H1 (cell line): ENCODE measurements at regions not wholly inside any gene's neighbourhood (a gene's known extent, or its start where the extent isn't known, plus 50 kb on each side); places are given as distances from the start of the nearest gene placed in this dataset.

ENCODE experiments used
- CTCF ChIA-PET: fragments of 300-600 bp; sonication (Branson Sonifier 250); formaldehyde crosslinking; loops from one replicate; lab custom pipeline; 2021; ENCODE audit not compliant: partially characterized antibody; lab: Charles Lee
- POLR2A ChIA-PET: fragments of 300-600 bp; sonication (Branson Sonifier 250); formaldehyde crosslinking; loops from one replicate; lab custom pipeline; 2021; ENCODE audit warnings: inconsistent platforms; ENCODE audit not compliant: partially characterized antibody; lab: Charles Lee
- DNase-seq, 2 experiments: peaks; one replicate each; pipeline versions ENCODE4 v3.0.0 to v3.0.0-alpha.2; 2010 to 2022; ENCODE audit warnings: low spot score in 2 of 2, low read depth in 1 of 2, mixed read lengths in 1 of 2
- FAIRE-seq: peaks from 2 replicates; lab custom pipeline; 2011; peaks lifted over from hg19 to GRCh38; lab: Jason Lieb, UNC
- H2AFZ ChIP-seq: 2 replicates; pipeline ENCODE4 v1.8.1; 2012; ENCODE audit warnings: low read length, inconsistent platforms
- H2AK5ac ChIP-seq: 2 replicates; pipeline ENCODE4 v1.6.1; 2013; ENCODE audit warnings: low read depth, low read length
- H2BK120ac ChIP-seq: replicated peaks from 2 replicates; pipeline ENCODE3; 2013; ENCODE audit warnings: low read depth, low read length, inconsistent platforms
- H2BK12ac ChIP-seq: 2 replicates; pipeline ENCODE4 v1.6.1; 2013; ENCODE audit warnings: low read depth, low read length
- H2BK15ac ChIP-seq: 2 replicates; pipeline ENCODE4 v1.6.1; 2013; ENCODE audit warnings: low read length
- H2BK20ac ChIP-seq: 2 replicates; pipeline ENCODE4 v1.6.1; 2013; ENCODE audit warnings: low read length
- H2BK5ac ChIP-seq: 2 replicates; pipeline ENCODE4 v1.6.1; 2013; ENCODE audit warnings: low read depth, low read length
- H3K14ac ChIP-seq: 2 replicates; pipeline ENCODE4 v1.6.1; 2013; ENCODE audit warnings: inconsistent platforms; ENCODE audit not compliant: insufficient read length
- H3K18ac ChIP-seq: 2 replicates; pipeline ENCODE4 v1.6.1; 2013; ENCODE audit warnings: low read length; ENCODE audit errors: extremely low read depth
- H3K23ac ChIP-seq: 2 replicates; pipeline ENCODE4 v1.6.1; 2013; ENCODE audit warnings: inconsistent platforms; ENCODE audit not compliant: insufficient read length
- H3K23me2 ChIP-seq: 2 replicates; pipeline ENCODE4 v1.6.1; 2013; ENCODE audit warnings: low read depth, low read length
- H3K27ac ChIP-seq: 2 replicates; pipeline ENCODE4 v1.6.1; 2011; ENCODE audit warnings: low read depth, low read length, inconsistent platforms
- H3K27me3 ChIP-seq, 4 experiments: replicated peaks in 1 of 4; 1 replicate in 1 of 4; 2 replicates in 3 of 4; pipeline versions ENCODE4 v1.6.1 to v1.8.1; 2011 to 2013; ENCODE audit warnings: low read length in 3 of 4, mild to moderate bottlenecking in 3 of 4, inconsistent platforms in 2 of 4, mixed read lengths in 2 of 4, moderate library complexity in 1 of 4; ENCODE audit not compliant: control insufficient read depth in 3 of 4, insufficient read depth in 3 of 4; ENCODE audit errors: extremely low read depth in 1 of 4
- H3K36me3 ChIP-seq, 4 experiments: 2 replicates each; pipeline versions ENCODE4 v1.6.1 to v1.8.1; 2011 to 2013; ENCODE audit warnings: mild to moderate bottlenecking in 4 of 4, low read length in 3 of 4, moderate library complexity in 2 of 4, control low read depth in 1 of 4, inconsistent platforms in 1 of 4; ENCODE audit not compliant: insufficient read depth in 4 of 4, control insufficient read depth in 2 of 4
- H3K4ac ChIP-seq: replicated peaks from 2 replicates; pipeline ENCODE3; 2013; ENCODE audit warnings: low read length, low read depth, mixed read lengths, inconsistent platforms; ENCODE audit not compliant: insufficient read length
- H3K4me1 ChIP-seq, 4 experiments: replicated peaks in 1 of 4; 1 replicate in 1 of 4; 2 replicates in 3 of 4; pipeline versions ENCODE4 v1.6.1 to v1.8.1; 2011 to 2013; ENCODE audit warnings: low read length in 3 of 4, inconsistent platforms in 2 of 4, mixed read lengths in 1 of 4; ENCODE audit not compliant: insufficient read depth in 4 of 4, control insufficient read depth in 3 of 4
- H3K4me2 ChIP-seq, 2 experiments: 2 replicates each; pipeline versions ENCODE4 v1.6.1 to v1.8.1; 2011 to 2013; ENCODE audit warnings: low read depth in 2 of 2, low read length in 2 of 2, control low read depth in 1 of 2, inconsistent platforms in 1 of 2, mild to moderate bottlenecking in 1 of 2; ENCODE audit not compliant: insufficient read depth in 1 of 2
- H3K4me3 ChIP-seq, 4 experiments: fragments of 200-600, 300-600 bp in 1 of 4; sonication (generic), shearing (Covaris generic), sonication (Bioruptor Twin) in 1 of 4; 2 replicates each; pipeline versions ENCODE4 v1.5.1 to v1.8.1; 2011 to 2016; ENCODE audit warnings: low read length in 4 of 4, low read depth in 3 of 4, control low read depth in 2 of 4, inconsistent platforms in 2 of 4, mild to moderate bottlenecking in 2 of 4, mixed read lengths in 1 of 4, moderate library complexity in 1 of 4; ENCODE audit not compliant: insufficient read depth in 2 of 4; ENCODE audit errors: extremely low read depth in 1 of 4
- H3K56ac ChIP-seq: replicated peaks from 2 replicates; pipeline ENCODE3; 2013; ENCODE audit warnings: low read depth, mild to moderate bottlenecking, mixed read lengths, low read length, inconsistent platforms; ENCODE audit not compliant: insufficient read length
- H3K79me1 ChIP-seq: 2 replicates; pipeline ENCODE4 v1.6.1; 2013; ENCODE audit warnings: low read depth, low read length, control low read depth
- H3K79me2 ChIP-seq, 2 experiments: 2 replicates each; pipeline versions ENCODE4 v1.6.1 to v1.8.1; 2012 to 2013; ENCODE audit warnings: low read length in 2 of 2, mild to moderate bottlenecking in 2 of 2, inconsistent platforms in 1 of 2; ENCODE audit not compliant: insufficient read depth in 2 of 2, control insufficient read depth in 1 of 2
- H3K9ac ChIP-seq, 4 experiments: replicated peaks in 1 of 4; 1 replicate in 1 of 4; 2 replicates in 3 of 4; pipeline versions ENCODE4 v1.6.1 to v1.8.1; 2011 to 2013; ENCODE audit warnings: low read depth in 3 of 4, low read length in 3 of 4, control low read depth in 2 of 4, mild to moderate bottlenecking in 2 of 4, moderate library complexity in 2 of 4, inconsistent platforms in 1 of 4; ENCODE audit errors: extremely low read depth in 1 of 4
- H3K9me3 ChIP-seq, 2 experiments: 2 replicates each; pipeline versions ENCODE4 v1.6.1 to v1.8.1; 2012 to 2013; ENCODE audit warnings: mild to moderate bottlenecking in 2 of 2, moderate library complexity in 2 of 2, control low read depth in 1 of 2, inconsistent platforms in 1 of 2, low read depth in 1 of 2, low read length in 1 of 2, mixed read lengths in 1 of 2; ENCODE audit not compliant: insufficient read depth in 2 of 2
- H4K20me1 ChIP-seq, 2 experiments: replicated peaks in 1 of 2; 2 replicates each; pipeline versions ENCODE3 to v1.8.1; 2011 to 2013; ENCODE audit warnings: inconsistent platforms in 2 of 2, low read length in 2 of 2, mild to moderate bottlenecking in 1 of 2; ENCODE audit not compliant: insufficient read depth in 2 of 2, control insufficient read depth in 1 of 2
- H4K5ac ChIP-seq: 2 replicates; pipeline ENCODE4 v1.6.1; 2013; ENCODE audit warnings: low read length, low read depth, mixed read lengths, inconsistent platforms; ENCODE audit not compliant: insufficient read length
- H4K8ac ChIP-seq: 2 replicates; pipeline ENCODE4 v1.8.0; 2013; ENCODE audit warnings: mild to moderate bottlenecking, moderate library complexity, low read length, inconsistent platforms; ENCODE audit not compliant: insufficient read depth; ENCODE audit errors: extremely low read depth
- H4K91ac ChIP-seq: replicated peaks from 2 replicates; pipeline ENCODE3; 2013; ENCODE audit warnings: low read length, mixed read lengths, inconsistent platforms; ENCODE audit not compliant: insufficient read length
- BACH1 ChIP-seq: IDR thresholded peaks from 2 replicates; pipeline ENCODE4 v1.6.1; 2012; ENCODE audit warnings: low read length, improper control_type of control experiment
- CHD1 ChIP-seq: IDR thresholded peaks from 2 replicates; pipeline ENCODE4 v1.6.1; 2012; ENCODE audit warnings: low read depth, low read length, improper control_type of control experiment
- CREB1 ChIP-seq: IDR thresholded peaks from 2 replicates; pipeline ENCODE4 v1.6.1; 2012; ENCODE audit warnings: inconsistent platforms
- EP300 ChIP-seq, 2 experiments: IDR thresholded peaks; 1 replicate in 1 of 2; 2 replicates in 1 of 2; pipeline ENCODE4 v1.6.1; 2011 to 2012; ENCODE audit warnings: low read depth in 2 of 2, low read length in 2 of 2, mild to moderate bottlenecking in 2 of 2, borderline replicate concordance in 1 of 2, inconsistent platforms in 1 of 2, moderate library complexity in 1 of 2
- FOSL1 ChIP-seq: IDR thresholded peaks from 2 replicates; pipeline ENCODE4 v1.6.1; 2011; ENCODE audit warnings: mild to moderate bottlenecking, low read depth, low read length, moderate library complexity; ENCODE audit not compliant: insufficient read depth
- GTF2F1 ChIP-seq: IDR thresholded peaks from 2 replicates; pipeline ENCODE4 v1.6.1; 2012; ENCODE audit warnings: low read depth, low read length, improper control_type of control experiment, borderline replicate concordance
- KDM5A ChIP-seq: fragments of 200-600 bp; IDR thresholded peaks from 2 replicates; pipeline ENCODE4 v1.7.1; 2012; ENCODE audit warnings: mild to moderate bottlenecking, low read length, inconsistent platforms, mixed read lengths
- POLR2AphosphoS5 ChIP-seq: IDR thresholded peaks from 2 replicates; pipeline ENCODE4 v1.6.1; 2011; ENCODE audit warnings: low read depth, low read length
- SP1 ChIP-seq: IDR thresholded peaks from 2 replicates; pipeline ENCODE4 v1.6.1; 2011; ENCODE audit warnings: low read depth, low read length
- TAF7 ChIP-seq: optimal IDR thresholded peaks from 2 replicates; pipeline ENCODE3; 2011; ENCODE audit warnings: low read depth, mild to moderate bottlenecking, inconsistent platforms, low read length, moderate library complexity, borderline replicate concordance
- TCF12 ChIP-seq: IDR thresholded peaks from 2 replicates; pipeline ENCODE4 v1.6.1; 2011; ENCODE audit warnings: low read depth, mild to moderate bottlenecking, low read length
- WGBS, 2 experiments: shearing (Covaris generic) in 1 of 2; methylation state at CpG; one replicate each; pipeline versions ENCODE4 v1.1.6 to v1.1.7; 2013 to 2015; ENCODE audit warnings: low lambda C conversion rate in 2 of 2, mixed read lengths in 2 of 2, inconsistent platforms in 1 of 2, low coverage in 1 of 2, missing lambda C conversion rate in 1 of 2; ENCODE audit not compliant: insufficient replicate concordance in 2 of 2, insufficient coverage in 1 of 2, insufficient read length in 1 of 2; ENCODE audit errors: extremely low coverage in 1 of 2, missing lambda C conversion rate in 1 of 2; 5-methylcytosine and 5-hydroxymethylcytosine counted together

DNA sequence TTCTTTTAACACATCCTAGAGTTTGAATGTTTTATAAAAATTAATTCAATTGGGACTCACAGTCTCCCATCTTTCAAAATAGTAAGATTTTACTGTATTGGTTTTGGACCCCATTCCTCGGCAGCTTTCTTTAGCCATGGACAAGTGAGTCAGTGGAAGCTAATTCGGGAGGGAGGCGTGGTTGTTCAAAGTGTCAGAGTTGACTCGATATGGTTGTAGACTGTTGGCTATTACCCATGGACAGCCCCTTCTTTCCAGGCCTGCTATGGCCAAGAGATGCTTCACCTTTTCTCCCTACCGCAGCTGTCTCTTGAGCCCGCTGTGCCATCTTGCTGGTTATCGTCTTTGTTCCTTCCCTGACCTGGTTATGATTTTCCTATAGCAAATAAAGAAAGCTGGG lies 243.0 kb downstream of the CD83 start:
- no peak overlapping the region for H2BK120ac ChIP-seq
- H3K4me1 ChIP-seq = peaks cover 0 to 7% (median 2%) of the 10 kb centered on the region in 4 experiments; a peak in 1 of 7 replicates
- no peak overlapping the region for H3K23ac ChIP-seq
- H4K91ac ChIP-seq = no peak overlapping the region
- no peak overlapping the region for H3K4me2 ChIP-seq
- H2AFZ ChIP-seq = no peak overlapping the region
- FAIRE-seq = no peak
- H3K14ac ChIP-seq = no peak overlapping the region
- H3K56ac ChIP-seq = no peak overlapping the region
- peak overlapping the region; percentile 63 for H2BK20ac ChIP-seq
- H3K9me3 ChIP-seq = no peaks in the 10 kb centered on the region
- no peaks in the 10 kb centered on the region for H3K79me2 ChIP-seq
- H3K27ac ChIP-seq = no peak overlapping the region
- H3K9ac ChIP-seq = no peak overlapping the region
- POLR2A ChIA-PET = no interaction called here
- DNase-seq = no peak
- no peak overlapping the region for H2BK5ac ChIP-seq
- no peak overlapping the region for H3K18ac ChIP-seq
- H4K8ac ChIP-seq = no peak overlapping the region
- no peak overlapping the region for H4K5ac ChIP-seq
- no peaks in the 10 kb centered on the region for H4K20me1 ChIP-seq
- H3K23me2 ChIP-seq = no peaks in the 10 kb centered on the region
- H3K4me3 ChIP-seq = no peak overlapping the region
- no peaks in the 10 kb centered on the region for H3K36me3 ChIP-seq
- no peaks in the 10 kb centered on the region for H3K79me1 ChIP-seq
- no peak overlapping the region for H2AK5ac ChIP-seq
- H3K27me3 ChIP-seq = no peaks in the 10 kb centered on the region
- H3K4ac ChIP-seq = no peak overlapping the region
- CTCF ChIA-PET = interaction anchor here (0.7 to 2.3 kb wide), 2 partner anchors 9 to 37 kb away, joined by 3 to 7 read pairs; no protein-coding TSS in a partner anchor
- H2BK15ac ChIP-seq = no peak overlapping the region
- WGBS, 2 experiments = 88% methylated on average over 7 of the region's 7 CpGs; no CpG with 5 or more reads in 1 of the 2 experiments
- no peak overlapping the region for H2BK12ac ChIP-seq
- TF ChIP-seq CHD1 = no peak
- no peak for TF ChIP-seq CREB1
- no peak for TF ChIP-seq SP1
- TF ChIP-seq BACH1 = no peak
- no peak for TF ChIP-seq KDM5A
- TF ChIP-seq FOSL1 = no peak
- TF ChIP-seq TAF7 = no peak
- TF ChIP-seq GTF2F1 = no peak
- TF ChIP-seq TCF12 = no peak
- no peak for TF ChIP-seq EP300 (IDR thresholded peaks at IDR 0.05; ENCODE audit: borderline replicate concordance in 1 of 2, low read depth in 2 of 2, low read length in 2 of 2)
- TF ChIP-seq POLR2AphosphoS5 = no peak
